ENCODE measurements at regions not wholly inside any gene's neighbourhood (a gene's known extent, or its start where the extent isn't known, plus 50 kb on each side); places are given as distances from the start of the nearest gene placed in this dataset.
A peak's percentile ranks its signal among the peaks of the same experiment; 100 is the strongest.

DNA sequence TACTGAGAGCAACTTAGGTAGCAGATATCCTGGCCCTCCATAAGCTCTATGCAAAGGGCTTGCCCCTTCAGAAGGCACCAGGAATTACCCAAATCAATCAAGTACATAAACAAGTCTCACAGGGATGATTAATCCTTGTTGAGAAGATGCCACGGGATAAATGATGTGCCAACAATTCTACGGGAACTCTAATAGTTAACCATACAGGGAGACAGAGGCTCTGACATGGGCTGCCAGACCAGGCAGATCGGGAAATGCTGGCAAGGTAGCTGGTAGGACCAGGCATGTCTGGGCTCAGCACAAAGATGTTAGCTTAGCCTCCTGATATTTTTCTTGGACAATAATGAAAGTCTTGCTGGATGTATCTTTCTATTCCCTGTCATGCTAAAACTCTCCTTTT, 249.3 kb upstream of the THBS1 start:
- Histone ChIP-seq H3K9me3 (no peaks in the 10 kb centered on the region), H3K4me3 (no peak overlapping the region), H3K4me1 (peaks cover 3 to 9% (median 5%) of the 10 kb centered on the region in 4 donors), H3K36me3 (no peaks in the 10 kb centered on the region), H3K27ac (no peak overlapping the region), H3K27me3 (no peaks in the 10 kb centered on the region)
- TF ChIP-seq POLR2A (IDR thresholded peaks at IDR 0.05), result no peak
- no peak for TF ChIP-seq EP300 (IDR thresholded peaks at IDR 0.05)
- TF ChIP-seq, protein P1, sequence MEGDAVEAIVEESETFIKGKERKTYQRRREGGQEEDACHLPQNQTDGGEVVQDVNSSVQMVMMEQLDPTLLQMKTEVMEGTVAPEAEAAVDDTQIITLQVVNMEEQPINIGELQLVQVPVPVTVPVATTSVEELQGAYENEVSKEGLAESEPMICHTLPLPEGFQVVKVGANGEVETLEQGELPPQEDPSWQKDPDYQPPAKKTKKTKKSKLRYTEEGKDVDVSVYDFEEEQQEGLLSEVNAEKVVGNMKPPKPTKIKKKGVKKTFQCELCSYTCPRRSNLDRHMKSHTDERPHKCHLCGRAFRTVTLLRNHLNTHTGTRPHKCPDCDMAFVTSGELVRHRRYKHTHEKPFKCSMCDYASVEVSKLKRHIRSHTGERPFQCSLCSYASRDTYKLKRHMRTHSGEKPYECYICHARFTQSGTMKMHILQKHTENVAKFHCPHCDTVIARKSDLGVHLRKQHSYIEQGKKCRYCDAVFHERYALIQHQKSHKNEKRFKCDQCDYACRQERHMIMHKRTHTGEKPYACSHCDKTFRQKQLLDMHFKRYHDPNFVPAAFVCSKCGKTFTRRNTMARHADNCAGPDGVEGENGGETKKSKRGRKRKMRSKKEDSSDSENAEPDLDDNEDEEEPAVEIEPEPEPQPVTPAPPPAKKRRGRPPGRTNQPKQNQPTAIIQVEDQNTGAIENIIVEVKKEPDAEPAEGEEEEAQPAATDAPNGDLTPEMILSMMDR (IDR thresholded peaks at IDR 0.05), result no peak
- no peak for TF ChIP-seq POLR2AphosphoS5 (IDR thresholded peaks at IDR 0.05)
- ATAC-seq (ENCODE audit: low FRiP score in 2 of 2), result no peak
- DNase-seq, result no peak
- WGBS, 2 donors, result 72 to 81% methylated on average over 3 of the region's 3 CpGs

- no peak for TF ChIP-seq POLR2AphosphoS5 (IDR thresholded peaks at IDR 0.05)
- TF ChIP-seq, protein P1 (IDR thresholded peaks at IDR 0.05), result no peak
- no peak for TF ChIP-seq POLR2A (IDR thresholded peaks at IDR 0.05)
- TF ChIP-seq EP300 (IDR thresholded peaks at IDR 0.05), result no peak
- Histone ChIP-seq H3K27me3 (no peaks in the 10 kb centered on the region), H3K9me3 (no peaks in the 10 kb centered on the region), H3K4me3 (no peak overlapping the region), H3K4me1 (peaks cover 0 to 9% (median 5%) of the 10 kb centered on the region in 4 donors), H3K27ac (no peak overlapping the region), H3K36me3 (no peaks in the 10 kb centered on the region)
- ATAC-seq (ENCODE audit: low FRiP score in 2 of 2) (no peak), DNase-seq (no peak)
- 61 to 81% methylated on average over 5 of the region's 5 CpGs for WGBS, 2 donors
Measured at GRCh38 chr15:39332846-39333245, 248.0 kb upstream of the THBS1 start.

- Histone ChIP-seq H3K36me3 (no peaks in the 10 kb centered on the region), H3K4me3 (no peak overlapping the region), H3K27ac (no peak overlapping the region), H3K9me3 (no peaks in the 10 kb centered on the region), H3K4me1 (peaks cover 0 to 9% (median 6%) of the 10 kb centered on the region in 4 donors), H3K27me3 (no peaks in the 10 kb centered on the region)
- no peak for DNase-seq
- WGBS, 2 donors, result 83 to 86% methylated on average over 3 of the region's 3 CpGs
- TF ChIP-seq EP300 (IDR thresholded peaks at IDR 0.05) (no peak), POLR2A (IDR thresholded peaks at IDR 0.05) (no peak), POLR2AphosphoS5 (IDR thresholded peaks at IDR 0.05) (no peak)
- TF ChIP-seq, protein P1 (IDR thresholded peaks at IDR 0.05), result no peak
- no peak for ATAC-seq (ENCODE audit: low FRiP score in 2 of 2)
Measured at GRCh38 chr15:39333393-39333792, 247.5 kb upstream of the THBS1 start.

- Histone ChIP-seq H3K27me3 (no peaks in the 10 kb centered on the region), H3K27ac (no peak overlapping the region), H3K4me3 (no peak overlapping the region), H3K36me3 (no peaks in the 10 kb centered on the region), H3K4me1 (peaks cover 0 to 9% (median 6%) of the 10 kb centered on the region in 4 donors), H3K9me3 (no peaks in the 10 kb centered on the region)
- 80 to 89% methylated on average over 4 of the region's 4 CpGs for WGBS, 2 donors
- ATAC-seq (ENCODE audit: low FRiP score in 2 of 2) (no peak), DNase-seq (no peak)
- no peak for TF ChIP-seq POLR2A (IDR thresholded peaks at IDR 0.05)
- TF ChIP-seq, protein P1 (IDR thresholded peaks at IDR 0.05), result no peak
- no peak for TF ChIP-seq POLR2AphosphoS5 (IDR thresholded peaks at IDR 0.05)
- no peak for TF ChIP-seq EP300 (IDR thresholded peaks at IDR 0.05)
Measured at GRCh38 chr15:39333896-39334295, 247.0 kb upstream of the THBS1 start.

DNA sequence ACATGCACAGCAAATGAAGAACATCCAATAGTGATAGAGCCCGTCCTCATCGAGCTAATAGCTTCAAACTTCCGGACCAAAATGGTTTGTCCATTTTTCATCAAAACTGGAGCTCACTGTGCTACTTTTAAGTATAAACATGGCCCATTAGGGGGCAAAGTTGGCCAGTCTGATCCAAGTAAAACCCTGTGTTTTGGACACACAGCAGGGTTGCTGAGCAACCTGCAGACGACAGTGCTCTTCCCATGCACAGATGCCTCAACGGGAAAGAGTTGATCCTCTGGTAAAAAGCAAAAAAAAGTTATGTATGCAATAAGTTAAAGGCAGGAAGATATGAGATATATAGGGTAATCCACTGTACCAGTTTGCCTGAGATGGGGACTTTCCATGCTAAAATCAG, 244.0 kb upstream of the THBS1 start:
- Histone ChIP-seq H3K4me1 (peaks cover 0 to 7% (median 6%) of the 10 kb centered on the region in 4 donors), H3K9me3 (no peaks in the 10 kb centered on the region), H3K4me3 (no peak overlapping the region), H3K27ac (no peak overlapping the region), H3K27me3 (no peaks in the 10 kb centered on the region), H3K36me3 (no peaks in the 10 kb centered on the region)
- TF ChIP-seq EP300 (IDR thresholded peaks at IDR 0.05), result no peak
- TF ChIP-seq POLR2AphosphoS5 (IDR thresholded peaks at IDR 0.05), result no peak
- no peak for TF ChIP-seq POLR2A (IDR thresholded peaks at IDR 0.05)
- TF ChIP-seq, protein P1 (IDR thresholded peaks at IDR 0.05), result no peak
- DNase-seq (no peak), ATAC-seq (ENCODE audit: low FRiP score in 2 of 2) (peak in 1 of 2 donors; percentile 37)
- 80 to 82% methylated on average over 5 of the region's 5 CpGs for WGBS, 2 donors
